ENCODE measurements at regions not wholly inside any gene's neighbourhood (a gene's known extent, or its start where the extent isn't known, plus 50 kb on each side); places are given as distances from the start of the nearest gene placed in this dataset.

- in situ Hi-C loops (cut with MboI; ENCODE audit: low sequenced_read_pairs, unreplicated experiment): no loop called here
- no peak for DNase-seq (ENCODE audit: low spot score)
- no peak for TF ChIP-seq CTCF (IDR thresholded peaks at IDR 0.05; ENCODE audit: borderline replicate concordance, control extremely low read depth, extremely low read depth, insufficient read depth, missing control alignments)
Observed at GRCh38 chr1:81381881-81382280, 418.9 kb upstream of the ADGRL2 start.

DNA sequence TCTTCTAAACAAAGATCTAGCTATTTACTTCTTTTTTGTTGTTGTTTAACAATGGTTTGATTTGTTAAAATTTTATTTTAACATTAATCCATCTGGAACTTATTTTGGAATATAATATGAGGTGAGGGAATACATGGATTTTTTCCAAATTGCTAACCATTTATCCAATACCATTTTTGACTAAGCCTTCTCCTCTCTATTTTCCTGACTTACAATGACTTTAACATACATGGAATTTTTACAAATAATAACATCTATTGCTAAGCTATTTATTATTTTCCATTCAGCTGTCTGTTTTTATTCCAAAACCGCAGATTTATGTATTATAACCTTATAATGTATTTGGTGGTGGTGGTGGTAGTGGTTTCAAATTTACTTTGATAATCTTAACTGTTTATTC is 420.3 kb upstream of the ADGRL2 start:
- no peak for TF ChIP-seq CTCF (IDR thresholded peaks at IDR 0.05; ENCODE audit: borderline replicate concordance, control extremely low read depth, extremely low read depth, insufficient read depth, missing control alignments)
- no peak for DNase-seq (ENCODE audit: low spot score)
- in situ Hi-C loops (cut with MboI; ENCODE audit: low sequenced_read_pairs, unreplicated experiment): no loop called here

GRCh38 chr1:81379430-81379829 is 421.3 kb upstream of the ADGRL2 start:
- no peak for DNase-seq (ENCODE audit: low spot score)
- TF ChIP-seq CTCF (IDR thresholded peaks at IDR 0.05; ENCODE audit: borderline replicate concordance, control extremely low read depth, extremely low read depth, insufficient read depth, missing control alignments): no peak
- in situ Hi-C loops (cut with MboI; ENCODE audit: low sequenced_read_pairs, unreplicated experiment): no loop called here

GRCh38 chr1:81377406-81377805 is 423.3 kb upstream of the ADGRL2 start:
- DNase-seq (ENCODE audit: low spot score): peak; percentile 3

DNA sequence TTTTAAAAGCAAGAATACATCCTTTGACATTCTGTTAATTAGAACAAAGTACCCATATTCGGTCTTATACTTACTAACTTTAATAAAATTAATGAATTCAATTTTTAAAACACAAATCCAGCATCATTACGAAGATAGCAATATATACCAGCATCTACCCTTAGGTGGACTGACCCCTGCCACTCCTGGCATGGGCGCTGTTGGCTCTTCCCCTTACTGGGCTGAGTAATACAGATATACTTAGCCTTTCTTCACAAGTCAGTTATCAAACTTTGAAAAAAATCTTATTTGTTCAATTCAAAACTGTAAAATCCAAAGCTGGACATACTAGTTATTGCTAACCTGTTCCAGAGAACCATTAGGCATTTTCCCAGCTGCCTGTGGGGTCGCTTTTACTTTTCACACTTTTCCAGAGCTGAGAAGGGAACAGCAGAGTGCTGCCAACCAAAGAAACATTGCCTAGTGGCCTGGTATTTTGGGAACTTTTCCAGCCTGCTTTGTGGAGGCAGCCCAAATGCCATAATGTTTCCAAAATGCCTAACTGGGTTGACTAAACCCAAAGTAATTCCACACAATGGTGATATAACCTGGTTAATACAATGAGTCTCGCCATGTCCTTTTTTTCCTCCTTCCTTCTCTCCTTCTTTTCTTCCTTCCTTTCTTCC is 424.7 kb upstream of the ADGRL2 start:
- no peak for DNase-seq (ENCODE audit: low spot score)
- in situ Hi-C loops (cut with MboI; ENCODE audit: low sequenced_read_pairs, unreplicated experiment): no loop called here
- no peak for TF ChIP-seq CTCF (IDR thresholded peaks at IDR 0.05; ENCODE audit: borderline replicate concordance, control extremely low read depth, extremely low read depth, insufficient read depth, missing control alignments)

More at GRCh38 chr1:81377406-81377805, 423.3 kb upstream of the ADGRL2 start:
- TF ChIP-seq CTCF (IDR thresholded peaks at IDR 0.05; ENCODE audit: borderline replicate concordance, control extremely low read depth, extremely low read depth, insufficient read depth, missing control alignments): no peak
- in situ Hi-C loops (cut with MboI; ENCODE audit: low sequenced_read_pairs, unreplicated experiment): no loop called here

GRCh38 chr1:81374481-81374880 is 426.3 kb upstream of the ADGRL2 start:
- no peak for TF ChIP-seq CTCF (IDR thresholded peaks at IDR 0.05; ENCODE audit: borderline replicate concordance, control extremely low read depth, extremely low read depth, insufficient read depth, missing control alignments)
- in situ Hi-C loops (cut with MboI; ENCODE audit: low sequenced_read_pairs, unreplicated experiment): no loop called here
- no peak for DNase-seq (ENCODE audit: low spot score)
